CD14-positive monocyte (primary cell): ENCODE measurements at regions not wholly inside any gene's neighbourhood (a gene's known extent, or its start where the extent isn't known, plus 50 kb on each side); places are given as distances from the start of the nearest gene placed in this dataset.

Experiments
- DNase-seq, 3 donors: peaks; one replicate each; pipeline ENCODE4 v3.0.0-alpha.2; 2011 to 2022
- H2AFZ ChIP-seq: 2 replicates; pipeline ENCODE4 v1.6.0; 2012; ENCODE audit warnings: mild to moderate bottlenecking, low read depth, low read length, inconsistent platforms; ENCODE audit not compliant: insufficient read depth, poor library complexity, severe bottlenecking
- H3K27ac ChIP-seq, 2 donors: 1 replicate in 1 of 2; 2 replicates in 1 of 2; pipeline ENCODE4 v1.5.1; 2012 to 2013; ENCODE audit warnings: low read length in 2 of 2, control low read depth in 1 of 2, inconsistent platforms in 1 of 2, low read depth in 1 of 2, mild to moderate bottlenecking in 1 of 2
- H3K27me3 ChIP-seq, 2 donors: one replicate each; pipeline versions ENCODE4 v1.6.0 to v1.6.1; 2011 to 2013; ENCODE audit warnings: low read length in 2 of 2; ENCODE audit not compliant: control insufficient read depth in 2 of 2, insufficient read depth in 2 of 2
- H3K36me3 ChIP-seq, 2 donors: replicated peaks in 1 of 2; 1 replicate in 1 of 2; 2 replicates in 1 of 2; pipeline versions ENCODE4 v1.5.1 to v1.6.1; 2012 to 2013; ENCODE audit warnings: low read length in 2 of 2, control low read depth in 1 of 2, inconsistent platforms in 1 of 2, mild to moderate bottlenecking in 1 of 2; ENCODE audit not compliant: insufficient read depth in 2 of 2, control insufficient read depth in 1 of 2
- H3K4me1 ChIP-seq, 2 donors: 1 replicate in 1 of 2; 2 replicates in 1 of 2; pipeline versions ENCODE4 v1.5.1 to v1.6.1; 2012 to 2013; ENCODE audit warnings: low read length in 2 of 2, control low read depth in 1 of 2, inconsistent platforms in 1 of 2, mild to moderate bottlenecking in 1 of 2, moderate library complexity in 1 of 2; ENCODE audit not compliant: insufficient read depth in 2 of 2, control insufficient read depth in 1 of 2
- H3K4me2 ChIP-seq: replicated peaks from 2 replicates; pipeline ENCODE3; 2012; ENCODE audit warnings: low read length, moderate library complexity, mild to moderate bottlenecking; ENCODE audit not compliant: poor library complexity, severe bottlenecking; ENCODE audit errors: extremely low read depth
- H3K4me3 ChIP-seq, 3 experiments: fragments of 200-600 bp in 1 of 3; sonication (generic) in 1 of 3; replicated peaks in 1 of 3; 1 replicate in 2 of 3; 2 replicates in 1 of 3; pipeline ENCODE4 v1.5.1; 2011 to 2013; ENCODE audit warnings: low read length in 3 of 3, mild to moderate bottlenecking in 3 of 3, control low read depth in 2 of 3, low read depth in 2 of 3, inconsistent platforms in 1 of 3, moderate library complexity in 1 of 3
- H3K79me2 ChIP-seq: 2 replicates; pipeline ENCODE4 v1.6.0; 2012; ENCODE audit warnings: mild to moderate bottlenecking, control low read depth, inconsistent platforms, low read length, moderate library complexity; ENCODE audit not compliant: insufficient read depth
- H3K9ac ChIP-seq: 2 replicates; pipeline ENCODE4 v1.6.0; 2017; ENCODE audit warnings: low read length, mild to moderate bottlenecking; ENCODE audit not compliant: insufficient read depth, poor library complexity, severe bottlenecking
- H3K9me3 ChIP-seq, 2 donors: replicated peaks in 1 of 2; 1 replicate in 1 of 2; 2 replicates in 1 of 2; pipeline versions ENCODE4 v1.5.1 to v1.6.1; 2012 to 2013; ENCODE audit warnings: low read length in 2 of 2, control low read depth in 1 of 2; ENCODE audit not compliant: control insufficient read depth in 1 of 2, insufficient read depth in 1 of 2
- H4K20me1 ChIP-seq: 2 replicates; pipeline ENCODE4 v1.6.0; 2012; ENCODE audit warnings: mild to moderate bottlenecking, low read length, control low read depth, moderate library complexity; ENCODE audit not compliant: insufficient read depth
- H3K27ac Mint-ChIP-seq, 7 donors: one replicate each; pipeline ENCODE4 v1.8.0; 2020; ENCODE audit warnings: mild to moderate bottlenecking in 7 of 7, mixed read lengths in 7 of 7, moderate library complexity in 6 of 7, inconsistent platforms in 2 of 7
- H3K27me3 Mint-ChIP-seq, 3 donors: one replicate each; pipeline ENCODE4 v1.8.0; 2021 to 2022; ENCODE audit warnings: low read depth in 3 of 3, mild to moderate bottlenecking in 3 of 3, mixed read lengths in 3 of 3, moderate library complexity in 3 of 3, inconsistent platforms in 1 of 3
- H3K36me3 Mint-ChIP-seq, 2 donors: one replicate each; pipeline ENCODE4 v1.8.0; 2020; ENCODE audit warnings: mixed read lengths in 2 of 2, inconsistent platforms in 1 of 2, mild to moderate bottlenecking in 1 of 2
- H3K4me1 Mint-ChIP-seq: one replicate; pipeline ENCODE4 v1.8.0; 2020; ENCODE audit warnings: mild to moderate bottlenecking, mixed read lengths
- H3K4me3 Mint-ChIP-seq, 2 donors: one replicate each; pipeline ENCODE4 v1.8.0; 2020; ENCODE audit warnings: mild to moderate bottlenecking in 2 of 2, mixed read lengths in 2 of 2, moderate library complexity in 1 of 2
- H3K9me3 Mint-ChIP-seq, 7 donors: one replicate each; pipeline ENCODE4 v1.8.0; 2020 to 2022; ENCODE audit warnings: mixed read lengths in 7 of 7, mild to moderate bottlenecking in 6 of 7, moderate library complexity in 6 of 7, inconsistent platforms in 2 of 7
- intact Hi-C, 2 donors: fragments of 100-400 bp; cut with micrococcal nuclease; formaldehyde crosslinking; loops; one replicate each; pipeline versions ENCODE4 v1.15.0 to v1.15.1; 2023
- TF ChIP-seq, protein P1 (sequence below): fragments of 200-600 bp; IDR thresholded peaks from one replicate; pipeline ENCODE4 v1.8.0; 2022; ENCODE audit warnings: antibody characterized with exemption, mild to moderate bottlenecking

DNA sequence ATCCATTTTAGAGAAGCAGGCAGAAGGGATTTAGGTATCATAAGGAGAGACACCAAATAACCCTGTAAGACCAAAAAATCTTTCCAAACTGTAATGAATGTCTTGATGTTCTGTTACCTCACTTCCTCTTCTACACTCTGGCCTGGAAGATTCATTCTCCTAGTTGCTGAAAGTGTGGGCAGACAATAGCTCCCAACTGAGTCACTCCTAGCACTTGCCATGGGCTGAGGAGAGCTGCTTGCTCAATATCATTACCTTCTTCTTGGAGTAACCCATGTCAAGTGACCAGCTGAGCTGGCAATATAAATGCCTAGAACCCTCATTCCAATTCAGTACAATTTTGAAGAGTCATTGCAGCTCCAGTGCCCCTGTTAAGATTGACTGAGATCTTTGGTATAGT, 1985.5 kb upstream of the CDH6 start:
- intact Hi-C loops = no loop called here
- no peak overlapping the region for H3K4me2 ChIP-seq
- DNase-seq = no peak
- no peaks in the 10 kb centered on the region for H4K20me1 ChIP-seq
- no peaks in the 10 kb centered on the region for H3K36me3 ChIP-seq
- Mint-ChIP-seq H3K9me3 (peaks cover 0 to 4% (median 2%) of the 10 kb centered on the region in 7 donors), H3K27me3 (peaks cover 0 to 2% (median 0%) of the 10 kb centered on the region in 3 donors), H3K27ac (no peak overlapping the region), H3K4me3 (no peak overlapping the region), H3K4me1 (no peaks in the 10 kb centered on the region), H3K36me3 (no peaks in the 10 kb centered on the region)
- TF ChIP-seq, protein P1, sequence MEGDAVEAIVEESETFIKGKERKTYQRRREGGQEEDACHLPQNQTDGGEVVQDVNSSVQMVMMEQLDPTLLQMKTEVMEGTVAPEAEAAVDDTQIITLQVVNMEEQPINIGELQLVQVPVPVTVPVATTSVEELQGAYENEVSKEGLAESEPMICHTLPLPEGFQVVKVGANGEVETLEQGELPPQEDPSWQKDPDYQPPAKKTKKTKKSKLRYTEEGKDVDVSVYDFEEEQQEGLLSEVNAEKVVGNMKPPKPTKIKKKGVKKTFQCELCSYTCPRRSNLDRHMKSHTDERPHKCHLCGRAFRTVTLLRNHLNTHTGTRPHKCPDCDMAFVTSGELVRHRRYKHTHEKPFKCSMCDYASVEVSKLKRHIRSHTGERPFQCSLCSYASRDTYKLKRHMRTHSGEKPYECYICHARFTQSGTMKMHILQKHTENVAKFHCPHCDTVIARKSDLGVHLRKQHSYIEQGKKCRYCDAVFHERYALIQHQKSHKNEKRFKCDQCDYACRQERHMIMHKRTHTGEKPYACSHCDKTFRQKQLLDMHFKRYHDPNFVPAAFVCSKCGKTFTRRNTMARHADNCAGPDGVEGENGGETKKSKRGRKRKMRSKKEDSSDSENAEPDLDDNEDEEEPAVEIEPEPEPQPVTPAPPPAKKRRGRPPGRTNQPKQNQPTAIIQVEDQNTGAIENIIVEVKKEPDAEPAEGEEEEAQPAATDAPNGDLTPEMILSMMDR = no peak
- H3K4me3 ChIP-seq = no peak overlapping the region
- no peaks in the 10 kb centered on the region for H3K9me3 ChIP-seq
- no peaks in the 10 kb centered on the region for H3K79me2 ChIP-seq
- H3K4me1 ChIP-seq = no peaks in the 10 kb centered on the region
- no peak overlapping the region for H3K27ac ChIP-seq
- no peak overlapping the region for H3K9ac ChIP-seq
- no peak overlapping the region for H2AFZ ChIP-seq
- H3K27me3 ChIP-seq = no peaks in the 10 kb centered on the region

DNA sequence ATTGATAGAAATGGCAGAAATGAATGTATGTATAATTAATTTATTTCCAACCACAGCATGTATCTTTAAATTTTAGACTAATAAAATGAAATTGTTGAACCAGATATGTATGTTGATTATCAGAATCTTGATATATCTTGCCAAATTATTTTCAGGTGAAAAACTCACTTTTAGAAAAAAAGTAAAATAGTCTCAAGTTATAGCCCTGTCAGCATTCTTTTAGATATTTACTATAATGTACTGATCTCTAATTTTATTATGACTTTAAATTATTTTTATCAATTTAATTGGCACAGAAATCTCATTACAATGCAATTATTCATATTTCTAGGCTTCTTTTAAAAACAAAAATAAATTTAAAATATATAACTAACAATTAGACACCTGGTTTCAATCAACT, 1990.4 kb upstream of the CDH6 start:
- no peak overlapping the region for H2AFZ ChIP-seq
- no peaks in the 10 kb centered on the region for H3K36me3 Mint-ChIP-seq
- H3K36me3 ChIP-seq = no peaks in the 10 kb centered on the region
- H3K4me3 ChIP-seq = no peak overlapping the region
- no peak for DNase-seq
- TF ChIP-seq, protein P1 = no peak
- no peak overlapping the region for H3K4me3 Mint-ChIP-seq
- peaks cover 0 to 2% (median 0%) of the 10 kb centered on the region in 7 donors for H3K9me3 Mint-ChIP-seq
- H3K4me2 ChIP-seq = no peak overlapping the region
- no peaks in the 10 kb centered on the region for H4K20me1 ChIP-seq
- H3K27ac ChIP-seq = no peak overlapping the region
- no peak overlapping the region for H3K27ac Mint-ChIP-seq
- no peaks in the 10 kb centered on the region for H3K4me1 Mint-ChIP-seq
- intact Hi-C loops = no loop called here
- no peaks in the 10 kb centered on the region for H3K27me3 ChIP-seq
- no peaks in the 10 kb centered on the region for H3K4me1 ChIP-seq
- H3K9me3 ChIP-seq = no peaks in the 10 kb centered on the region
- H3K79me2 ChIP-seq = no peaks in the 10 kb centered on the region
- H3K27me3 Mint-ChIP-seq = peaks cover 0 to 2% (median 0%) of the 10 kb centered on the region in 3 donors
- H3K9ac ChIP-seq = no peak overlapping the region
